Fibroblast of villous mesenchyme (primary cell): ENCODE measurements at regions not wholly inside any gene's neighbourhood (a gene's known extent, or its start where the extent isn't known, plus 50 kb on each side); places are given as distances from the start of the nearest gene placed in this dataset.

Source experiments
- DNase-seq: peaks from one replicate; pipeline ENCODE4 v3.0.0-alpha.2; 2010; ENCODE audit warnings: low read depth
- H3K4me3 ChIP-seq: 2 replicates; pipeline ENCODE4 v1.5.1; 2011; ENCODE audit warnings: low read depth, mild to moderate bottlenecking, low read length
- CTCF ChIP-seq: IDR thresholded peaks from 2 replicates; pipeline ENCODE4 v1.5.1; 2012; ENCODE audit warnings: low read depth, mild to moderate bottlenecking, low read length; ENCODE audit not compliant: insufficient read depth

- H3K4me3 ChIP-seq: no peak overlapping the region
- DNase-seq: peak; percentile 57
- TF ChIP-seq CTCF: no peak
Observed at GRCh38 chr16:35628976-35629375, 2169.6 kb downstream of the TP53TG3F start.

GRCh38 chr16:35631261-35631945, 2172.0 kb downstream of the TP53TG3F start:
- peak; percentile 33 for DNase-seq
- TF ChIP-seq CTCF: no peak
- no peak overlapping the region for H3K4me3 ChIP-seq

GRCh38 chr16:35636480-35637230, 2177.2 kb downstream of the TP53TG3F start:
- no peak for TF ChIP-seq CTCF
- no peak for DNase-seq
- H3K4me3 ChIP-seq: no peak overlapping the region

- no peak overlapping the region for H3K4me3 ChIP-seq
- DNase-seq: no peak
- no peak for TF ChIP-seq CTCF
Observed at GRCh38 chr16:35637683-35638082, 2178.3 kb downstream of the TP53TG3F start.

- no peak for DNase-seq
- no peak for TF ChIP-seq CTCF
- H3K4me3 ChIP-seq: no peak overlapping the region
Observed at GRCh38 chr16:35639233-35640205, 2180.1 kb downstream of the TP53TG3F start.

- no peak for DNase-seq
- no peak for TF ChIP-seq CTCF
- H3K4me3 ChIP-seq: no peak overlapping the region
Observed at GRCh38 chr16:35642322-35642835, 2183.0 kb downstream of the TP53TG3F start.
